ENCODE measurements at regions not wholly inside any gene's neighbourhood (a gene's known extent, or its start where the extent isn't known, plus 50 kb on each side); places are given as distances from the start of the nearest gene placed in this dataset.
A peak's percentile ranks its signal among the peaks of the same experiment; 100 is the strongest.

DNA sequence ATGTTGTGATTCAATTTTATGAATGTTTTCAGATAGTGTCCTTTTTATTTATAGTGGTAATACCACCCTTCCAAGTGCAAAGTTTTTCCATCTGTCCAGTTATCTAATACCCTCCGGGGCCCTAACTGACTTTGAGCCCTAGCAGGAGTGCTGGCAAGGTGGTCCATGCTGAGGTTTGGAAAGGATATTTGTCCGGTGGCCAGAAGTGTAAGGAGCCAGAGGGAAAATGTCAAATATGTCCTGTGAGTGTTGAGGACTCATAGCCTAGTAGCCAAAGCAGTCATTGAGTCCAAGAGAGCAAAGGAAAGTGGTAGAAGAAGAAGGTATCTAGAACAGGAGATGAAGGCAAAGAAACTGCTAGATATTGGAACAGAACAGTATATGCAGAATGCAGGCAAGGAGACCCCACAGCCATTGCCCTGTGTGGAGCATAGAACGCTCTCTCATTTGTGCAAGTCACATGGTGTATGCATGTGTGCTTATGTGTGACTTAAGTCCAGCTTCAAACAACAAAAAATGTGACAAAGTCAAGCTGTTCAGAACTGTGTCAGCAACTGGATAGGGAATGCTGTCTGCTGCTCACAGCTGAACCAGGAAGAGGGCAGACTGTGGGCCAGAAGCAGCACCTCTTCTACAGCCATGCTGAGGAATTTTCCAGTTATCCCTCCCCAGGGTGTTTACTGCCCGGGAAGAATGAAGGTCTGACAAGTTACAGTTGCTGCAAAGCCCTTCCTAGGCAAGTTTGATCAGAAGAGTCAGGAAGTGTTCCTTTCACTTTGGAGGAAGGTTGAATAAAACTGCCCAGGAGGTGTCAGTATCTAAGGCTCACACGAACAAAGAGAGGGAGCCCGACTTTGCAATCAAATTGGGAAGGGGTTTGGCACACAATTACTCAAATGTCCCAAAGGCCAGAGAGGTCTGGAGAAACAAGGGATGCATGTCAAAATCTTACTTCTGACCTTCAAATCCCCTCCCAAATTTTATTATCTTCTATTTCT is 463.3 kb upstream of the DMAC1 start:
- no peak for DNase-seq (ENCODE audit: low read depth)

DNA sequence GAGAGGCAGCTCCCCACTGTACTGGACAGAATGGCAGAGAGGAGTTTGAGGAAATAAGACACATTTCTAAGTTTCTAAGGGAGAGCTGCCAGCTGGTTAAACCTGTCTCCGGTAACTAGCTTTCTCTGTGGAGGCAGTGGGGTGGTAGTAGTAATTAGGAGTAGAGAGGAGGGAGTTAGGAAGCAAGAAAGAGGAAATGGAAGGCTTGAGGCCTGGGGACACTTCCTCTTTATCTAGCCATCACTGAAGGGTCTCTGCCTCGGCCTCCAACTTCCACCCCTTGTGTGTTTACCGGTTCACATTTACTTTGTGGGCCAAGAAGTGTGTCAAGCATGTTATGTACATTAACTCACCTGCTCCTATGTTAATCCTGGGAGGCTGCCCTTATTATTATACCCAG is 462.2 kb upstream of the DMAC1 start:
- DNase-seq (ENCODE audit: low read depth), result no peak

DNA sequence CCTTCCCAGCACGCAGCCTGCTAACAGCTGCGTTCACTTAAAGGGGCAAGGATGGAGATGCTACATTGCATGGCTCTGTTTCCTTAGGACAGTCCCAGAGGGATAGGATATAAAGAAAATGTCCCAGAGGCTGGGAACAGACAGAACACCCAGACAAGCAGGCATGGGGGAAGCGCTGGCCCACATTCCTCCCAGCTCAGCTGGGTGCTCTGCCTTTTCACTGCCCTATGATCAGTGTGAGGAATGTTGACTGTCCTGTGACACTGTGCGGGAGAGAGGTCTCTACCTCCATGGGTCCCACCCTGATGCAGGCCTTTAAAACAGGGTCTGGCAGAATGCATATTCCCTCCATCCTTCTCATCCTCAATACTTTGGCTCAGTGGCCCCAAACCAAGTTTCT is 459.4 kb upstream of the DMAC1 start:
- no peak for DNase-seq (ENCODE audit: low read depth)

DNA sequence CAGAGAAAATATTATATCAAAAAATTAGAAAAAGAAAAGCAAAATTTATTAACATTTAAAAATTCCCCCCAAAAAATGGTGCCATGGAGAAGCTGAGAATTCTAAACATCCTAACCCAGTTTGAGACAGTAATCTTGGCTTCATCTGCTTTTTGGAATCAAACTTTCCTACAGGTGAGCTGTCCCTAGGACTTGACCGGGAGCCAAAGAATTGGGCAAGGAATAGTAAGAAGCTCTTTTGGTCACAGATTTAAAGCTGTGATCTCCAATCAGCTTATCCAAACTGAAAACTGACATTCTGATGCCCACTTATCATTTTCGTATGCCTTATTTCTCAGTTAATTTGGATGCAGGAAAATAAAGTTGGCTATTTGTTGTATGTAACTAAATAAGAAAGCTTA is 457.3 kb upstream of the DMAC1 start:
- no peak for DNase-seq (ENCODE audit: low read depth)

DNA sequence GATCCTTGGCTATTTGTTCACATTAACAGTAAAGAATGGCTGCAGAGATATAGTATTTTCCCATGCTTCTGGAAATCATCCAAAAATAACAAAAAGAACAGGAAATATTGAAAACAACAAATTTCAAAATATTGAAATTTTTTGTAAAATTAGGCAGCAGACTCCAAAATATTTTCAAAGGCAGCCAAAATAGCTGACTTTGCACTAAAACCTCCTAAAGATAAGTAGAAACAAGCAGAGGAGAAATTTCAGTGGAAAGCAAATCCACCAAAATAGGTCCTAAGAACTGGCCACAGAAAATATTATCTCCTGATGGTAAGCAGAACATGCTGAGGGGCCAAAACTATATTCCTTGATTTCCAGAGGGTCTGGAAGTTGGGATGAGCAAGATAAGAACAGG is 456.3 kb upstream of the DMAC1 start:
- no peak for DNase-seq (ENCODE audit: low read depth)

DNA sequence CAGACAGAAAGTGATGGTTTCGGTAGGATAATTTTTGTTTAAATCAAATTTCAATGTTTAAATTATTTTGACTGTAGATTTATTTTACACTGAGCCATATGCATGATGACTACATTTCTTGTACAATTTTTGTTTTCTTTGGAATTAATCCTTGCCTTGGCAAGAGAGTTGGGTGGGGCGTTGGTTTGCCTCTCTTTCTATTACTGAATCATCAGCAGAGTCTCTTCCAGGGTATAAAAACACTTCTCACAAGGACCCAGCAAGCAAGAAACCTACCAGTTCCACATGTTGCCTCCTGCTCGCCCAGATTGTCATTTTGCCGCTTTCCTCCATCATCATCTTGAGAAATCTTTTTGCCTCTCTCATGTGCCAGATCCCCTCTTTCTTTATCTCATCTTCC is 455.0 kb upstream of the DMAC1 start:
- no peak for DNase-seq (ENCODE audit: low read depth)

DNA sequence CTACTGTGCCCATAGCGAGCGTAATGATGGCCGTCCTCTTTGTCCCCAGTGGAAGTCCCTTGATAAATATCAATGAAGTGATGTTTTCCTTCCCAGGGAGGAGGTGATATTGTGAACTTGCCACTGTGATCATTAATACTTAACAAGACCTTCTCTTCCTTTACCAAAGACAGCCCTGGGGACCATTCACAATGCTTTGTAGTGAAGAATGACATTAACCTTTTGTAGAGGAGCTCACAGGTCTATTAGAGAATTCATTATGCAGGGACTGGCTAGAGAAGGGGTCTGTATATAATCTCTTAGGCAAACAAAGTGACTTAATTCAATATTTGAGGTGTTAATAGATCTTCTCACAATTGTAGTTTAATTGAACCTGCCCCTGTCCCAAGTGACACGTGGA is 452.9 kb upstream of the DMAC1 start:
- DNase-seq (ENCODE audit: low read depth), result no peak

DNA sequence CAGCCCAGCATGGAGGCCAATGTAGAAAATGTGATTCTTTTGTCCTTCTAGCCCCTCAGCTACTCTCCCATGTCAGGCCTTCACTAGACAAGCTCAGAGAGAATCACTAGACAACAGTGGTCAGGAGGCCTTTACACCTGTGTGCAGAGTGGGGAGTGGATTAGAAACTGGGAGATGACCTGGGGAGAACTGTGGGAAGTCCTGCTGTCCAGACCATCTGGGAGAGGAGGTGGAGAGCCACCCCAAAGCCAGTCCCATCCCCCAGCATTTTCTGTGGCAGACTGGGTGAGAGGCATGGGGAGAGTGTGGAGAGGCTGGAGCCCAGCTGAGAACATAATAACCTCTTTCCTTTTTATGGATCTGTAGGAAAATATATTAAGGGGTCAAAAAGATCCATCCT is 452.0 kb upstream of the DMAC1 start:
- DNase-seq (ENCODE audit: low read depth), result no peak

DNA sequence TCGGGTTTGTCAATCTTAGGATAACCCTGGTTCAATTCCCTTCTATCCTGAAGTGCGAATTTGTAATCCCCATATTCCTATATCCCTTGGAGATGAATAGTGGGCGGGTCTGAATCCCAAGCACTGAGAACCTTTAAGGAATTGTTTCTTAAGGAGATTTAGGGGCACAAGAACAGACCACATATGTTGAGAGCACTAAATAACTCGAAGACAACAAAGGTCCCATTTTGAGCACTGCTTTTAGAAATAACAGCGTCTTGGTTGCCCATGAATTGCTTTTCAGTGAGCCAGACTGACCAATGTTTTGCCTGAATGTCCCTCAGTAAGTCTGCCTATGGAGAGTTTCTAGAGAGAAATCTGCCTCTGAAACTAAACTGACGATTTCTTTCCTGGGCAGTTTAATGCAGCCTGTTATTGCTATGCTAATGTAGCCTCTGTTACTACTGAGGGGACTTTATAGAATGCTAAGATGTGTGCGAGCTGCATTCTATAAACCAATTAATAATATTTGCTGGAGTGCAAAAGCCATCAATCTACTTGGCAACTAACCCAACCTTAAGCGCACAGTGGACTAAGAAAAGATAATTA is 445.0 kb upstream of the DMAC1 start:
- DNase-seq (ENCODE audit: low read depth), result no peak

DNA sequence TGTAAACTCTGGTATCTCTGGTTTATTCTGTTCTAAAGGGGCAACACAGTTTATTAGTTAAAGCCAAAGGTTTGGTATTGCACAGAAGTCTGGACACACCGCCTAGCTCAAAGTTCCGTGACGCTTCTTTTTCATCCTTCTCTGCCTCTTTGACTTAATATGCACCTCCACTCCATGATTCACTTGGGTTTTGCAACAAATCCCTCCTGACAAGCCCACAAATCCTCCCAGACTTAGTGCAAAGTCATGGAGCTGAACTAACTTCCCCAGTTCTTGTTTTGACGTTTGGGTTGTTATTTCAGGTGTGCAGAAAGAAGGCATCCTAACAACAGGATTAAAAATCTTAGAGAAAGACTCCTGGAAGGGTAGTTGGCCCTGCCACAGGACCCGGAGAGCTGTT is 441.6 kb upstream of the DMAC1 start:
- no peak for DNase-seq (ENCODE audit: low read depth)

DNA sequence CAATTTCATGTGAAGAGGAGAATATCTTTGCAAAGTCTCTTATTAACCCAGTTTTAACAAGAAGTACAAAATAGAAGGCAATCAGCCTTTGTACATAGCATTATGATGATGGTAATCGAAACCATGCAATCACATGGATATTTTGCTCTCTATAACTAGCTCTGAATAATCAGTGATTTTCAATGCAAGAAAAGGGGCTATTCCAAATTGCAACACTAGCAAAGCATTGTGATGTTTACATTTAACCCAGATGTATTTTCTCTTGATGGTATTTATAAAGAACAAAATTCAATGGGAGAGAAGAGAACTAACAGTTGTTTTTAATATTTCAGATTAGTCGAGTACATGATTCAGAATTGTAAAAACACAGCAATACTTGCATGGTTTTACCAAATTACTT is 437.5 kb upstream of the DMAC1 start:
- no peak for DNase-seq (ENCODE audit: low read depth)

DNA sequence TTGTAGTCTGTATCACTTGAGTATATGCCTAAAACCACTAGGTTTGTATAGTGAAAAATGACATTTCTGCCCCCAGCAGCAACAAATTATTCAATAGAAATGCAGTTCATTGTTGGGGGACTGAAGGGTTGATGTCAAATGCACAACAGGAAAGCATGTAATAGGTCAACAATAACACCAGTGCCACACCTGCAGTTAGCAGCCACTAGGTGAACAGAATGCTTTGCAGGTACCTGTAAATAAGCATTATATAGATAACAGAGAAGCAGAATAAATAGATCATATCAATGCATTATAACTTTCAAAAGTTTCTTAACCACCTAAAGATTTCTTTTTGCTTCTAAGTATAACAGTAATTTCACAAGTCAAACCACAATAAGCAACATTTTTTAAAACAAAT is 435.9 kb upstream of the DMAC1 start:
- DNase-seq (ENCODE audit: low read depth), result no peak

DNA sequence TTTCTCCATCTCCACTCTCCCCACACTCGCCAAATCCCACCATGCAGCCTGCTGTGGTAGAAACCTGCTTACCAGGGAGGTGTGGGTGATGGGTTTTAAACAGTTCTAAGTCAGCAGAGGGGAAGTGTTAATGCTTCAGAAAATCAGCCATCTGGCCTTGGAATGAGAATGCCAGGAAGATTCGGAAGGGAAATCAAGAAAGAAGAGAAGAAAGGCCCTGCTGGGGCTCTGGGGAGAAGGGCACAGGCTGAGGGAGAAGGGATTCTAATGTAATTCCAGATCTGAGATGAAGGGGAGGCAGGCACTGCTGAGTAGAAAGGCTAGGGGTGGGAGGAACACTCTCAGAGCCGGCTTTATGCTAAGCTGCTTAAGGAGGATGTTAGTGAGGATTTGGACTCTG is 434.7 kb upstream of the DMAC1 start:
- DNase-seq (ENCODE audit: low read depth), result no peak

DNA sequence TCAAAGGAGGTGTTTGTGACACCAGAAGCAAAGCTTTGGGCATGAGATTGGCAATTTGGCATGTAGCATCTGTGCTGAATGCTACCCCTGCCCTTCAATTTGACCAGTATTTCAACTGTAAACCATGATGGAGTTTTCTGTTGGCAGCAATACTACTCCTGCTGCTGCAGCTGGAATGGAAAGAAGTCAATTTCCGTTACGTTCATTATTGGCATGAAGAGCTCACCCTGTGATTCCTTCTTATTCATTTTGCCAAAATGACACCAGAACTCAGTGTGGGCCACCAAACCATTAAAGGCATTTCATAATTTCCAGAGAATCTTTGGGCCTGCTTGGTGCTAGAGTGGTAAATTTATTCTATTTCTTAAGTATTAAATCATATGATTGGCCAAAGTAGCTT is 433.1 kb upstream of the DMAC1 start:
- no peak for DNase-seq (ENCODE audit: low read depth)

DNA sequence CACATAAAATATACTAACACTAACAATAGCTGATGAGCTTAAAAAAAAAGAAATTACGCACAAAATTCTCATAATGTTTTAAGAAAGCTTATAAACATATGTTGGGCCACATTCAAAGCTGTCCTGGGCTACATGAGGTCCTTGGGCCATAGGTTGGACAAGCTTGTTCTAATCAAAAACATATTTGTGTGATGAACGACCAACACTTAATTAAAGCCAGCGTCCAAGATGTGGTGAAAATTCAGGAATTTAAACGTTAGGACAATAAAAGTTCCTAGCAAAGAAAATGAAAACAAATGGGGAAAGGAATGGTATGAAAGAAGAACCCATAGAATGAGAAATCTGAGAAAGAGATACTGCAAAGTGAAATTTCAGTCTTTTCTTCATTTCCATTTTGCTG is 429.6 kb upstream of the DMAC1 start:
- no peak for DNase-seq (ENCODE audit: low read depth)

DNA sequence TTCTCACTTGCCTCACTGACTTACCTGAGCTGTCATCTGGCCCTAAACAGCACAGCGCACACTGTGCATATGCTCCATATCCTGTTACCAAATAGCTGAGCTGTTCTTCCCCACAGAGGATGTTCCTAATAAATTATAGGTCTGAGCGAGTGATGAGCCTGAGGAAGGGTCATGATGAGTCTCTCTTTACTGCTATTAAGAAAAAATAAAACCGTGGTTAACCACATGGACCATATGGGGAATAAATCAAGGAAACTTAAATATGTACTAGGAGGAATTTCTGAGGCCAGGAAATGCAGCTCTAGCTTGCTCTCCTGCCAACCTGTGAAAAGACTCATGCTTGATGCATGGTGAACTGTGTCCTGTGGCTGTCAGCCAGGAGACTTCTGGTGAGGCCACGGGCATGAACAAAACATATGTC is 424.8 kb upstream of the DMAC1 start:
- DNase-seq (ENCODE audit: low read depth), result peak; percentile 79

DNA sequence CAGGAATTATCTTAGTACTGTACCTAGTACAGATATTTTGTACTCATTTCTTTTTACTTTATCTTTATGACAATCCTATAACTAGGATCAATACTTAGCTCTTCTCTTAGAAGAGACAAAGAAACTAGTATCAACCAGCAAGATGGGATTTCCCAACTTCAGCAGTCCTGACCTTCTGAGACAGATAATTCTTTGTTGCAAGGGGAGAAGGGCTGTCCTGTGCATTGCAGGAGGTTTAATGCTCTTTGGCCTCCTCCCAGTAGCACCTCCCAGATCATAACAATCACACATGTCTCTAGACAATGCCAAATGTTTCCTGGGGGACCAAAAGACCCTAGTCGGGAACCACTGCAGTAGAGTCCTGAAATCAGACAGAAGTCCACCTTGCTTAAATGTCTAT is 424.3 kb upstream of the DMAC1 start:
- DNase-seq (ENCODE audit: low read depth), result no peak

DNA sequence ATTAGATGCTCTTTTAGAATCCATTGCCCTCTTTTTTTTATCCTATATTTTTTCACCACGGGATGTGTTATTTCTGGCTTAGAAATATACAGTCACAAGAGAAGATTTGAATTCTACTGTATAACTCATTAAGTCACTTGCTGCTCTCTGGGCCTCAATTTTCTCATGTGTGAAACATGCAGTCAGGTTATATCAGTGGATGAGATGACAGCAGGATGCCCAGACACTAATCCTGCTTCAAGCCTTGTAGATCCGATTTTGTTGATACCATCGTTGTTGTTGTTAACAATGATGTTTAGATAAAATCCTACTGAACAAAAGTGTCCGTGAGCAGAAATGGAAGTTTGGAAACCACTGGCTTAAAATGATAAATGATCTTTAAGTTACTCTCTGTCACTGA is 421.9 kb upstream of the DMAC1 start:
- DNase-seq (ENCODE audit: low read depth), result no peak

DNA sequence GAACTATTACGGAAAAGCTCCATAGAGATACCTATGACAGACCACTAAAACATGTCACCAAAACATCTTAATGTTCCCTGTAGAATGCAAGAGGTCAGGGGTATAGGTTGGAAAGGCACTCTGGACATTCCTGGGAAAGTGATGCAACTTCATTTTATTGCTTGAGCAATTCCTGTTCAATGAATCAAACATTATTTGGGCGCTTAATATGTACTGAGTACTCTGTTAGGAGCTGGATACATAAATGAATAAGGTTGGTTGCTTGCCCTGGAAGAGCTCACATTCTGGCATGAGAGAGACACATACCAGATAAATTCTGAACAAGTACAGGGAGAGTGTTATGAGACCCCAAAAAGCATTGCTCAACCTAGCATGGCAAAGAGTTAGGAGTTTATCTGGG is 408.9 kb upstream of the DMAC1 start:
- no peak for DNase-seq (ENCODE audit: low read depth)

DNA sequence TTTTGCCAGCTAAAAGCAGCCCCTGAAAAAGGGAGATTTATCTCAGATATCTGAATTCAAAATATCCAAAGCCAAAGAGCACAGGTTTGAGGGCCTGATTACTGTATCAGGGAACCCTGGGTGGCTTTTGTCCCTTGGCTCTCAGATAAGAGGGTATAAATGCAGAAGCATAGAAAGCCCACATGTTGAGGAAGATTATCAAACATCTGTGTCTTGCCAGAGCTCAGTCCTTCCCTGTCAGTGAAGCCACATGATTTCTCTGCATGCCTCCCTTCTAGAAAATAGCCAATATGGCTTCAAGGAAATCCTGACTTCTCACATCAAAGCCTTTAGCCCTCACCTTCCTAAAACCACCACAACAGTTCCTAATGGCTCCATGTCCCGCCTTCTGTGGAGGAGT is 408.0 kb upstream of the DMAC1 start:
- no peak for DNase-seq (ENCODE audit: low read depth)

DNA sequence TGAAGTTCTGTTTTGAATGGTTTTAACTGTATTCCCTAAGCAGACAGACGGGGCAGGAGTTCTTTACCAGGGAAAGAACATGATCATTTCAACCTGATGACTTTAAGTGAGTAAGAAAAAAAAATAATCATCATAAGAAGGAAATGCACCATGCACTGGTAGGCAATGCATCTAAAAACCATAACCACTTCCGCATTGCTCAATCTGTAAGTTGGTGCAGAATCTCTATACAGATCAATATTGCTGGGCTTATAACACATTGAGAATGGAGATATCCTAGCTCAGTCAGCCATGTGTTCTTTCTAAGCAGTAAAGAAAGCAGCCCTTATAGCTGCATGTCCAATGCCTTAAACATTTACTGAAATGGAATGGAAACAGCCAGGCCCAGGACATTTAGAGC is 407.1 kb upstream of the DMAC1 start:
- DNase-seq (ENCODE audit: low read depth), result no peak

DNA sequence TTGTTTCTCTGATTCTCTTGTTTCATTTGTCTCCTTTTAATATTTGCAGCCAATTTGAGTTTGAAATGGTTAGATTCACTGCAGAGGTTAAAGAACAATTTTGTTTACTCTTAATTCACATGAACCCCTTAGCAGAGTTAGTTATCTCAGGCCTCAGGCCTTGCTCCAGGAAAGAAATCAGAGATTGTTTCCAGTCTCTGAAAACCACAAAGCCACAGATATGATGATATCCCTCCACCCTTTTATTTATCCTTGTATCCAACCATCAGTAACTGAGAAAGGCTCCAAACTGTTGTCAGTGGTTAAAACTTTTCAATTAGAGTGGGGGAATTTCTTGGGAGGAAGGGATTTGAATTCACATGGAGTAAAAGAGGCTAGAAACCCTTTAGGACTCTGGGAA is 406.0 kb upstream of the DMAC1 start:
- DNase-seq (ENCODE audit: low read depth), result no peak

DNA sequence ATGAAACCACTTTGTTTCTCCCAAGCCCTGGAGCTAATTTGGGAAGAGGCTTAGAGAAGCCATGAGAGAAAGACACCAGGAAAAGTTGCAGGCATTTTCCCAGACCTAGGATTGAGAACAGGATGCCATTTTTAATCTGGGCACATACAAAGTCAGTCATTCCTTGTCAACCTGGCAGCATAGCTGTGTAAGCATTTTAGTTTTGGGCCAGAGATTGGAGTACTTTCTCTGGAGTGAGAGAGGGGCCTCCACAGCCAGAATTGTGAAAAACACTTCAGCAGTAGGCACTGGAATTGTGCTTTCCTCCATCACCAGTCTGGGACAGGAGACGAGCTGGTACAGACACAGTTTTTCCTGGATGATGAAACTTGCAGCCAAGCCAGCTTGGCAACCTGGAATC is 390.3 kb upstream of the DMAC1 start:
- no peak for DNase-seq (ENCODE audit: low read depth)
